Activated CD4-positive, CD25-positive, alpha-beta regulatory T cell treated with anti-CD3 and anti-CD28 coated beads, Interleukin-2, amount 50 U/mL, for 24 hours (primary cell): ENCODE measurements at regions not wholly inside any gene's neighbourhood (a gene's known extent, or its start where the extent isn't known, plus 50 kb on each side); places are given as distances from the start of the nearest gene placed in this dataset.

Source experiments
- ATAC-seq, 2 donors: fragments of 150-1000 bp; cut with Tn5 transposase; one replicate each; pipeline ENCODE4 v1.10.0; 2021; ENCODE audit warnings: mild to moderate bottlenecking in 1 of 2, moderate library complexity in 1 of 2

DNA sequence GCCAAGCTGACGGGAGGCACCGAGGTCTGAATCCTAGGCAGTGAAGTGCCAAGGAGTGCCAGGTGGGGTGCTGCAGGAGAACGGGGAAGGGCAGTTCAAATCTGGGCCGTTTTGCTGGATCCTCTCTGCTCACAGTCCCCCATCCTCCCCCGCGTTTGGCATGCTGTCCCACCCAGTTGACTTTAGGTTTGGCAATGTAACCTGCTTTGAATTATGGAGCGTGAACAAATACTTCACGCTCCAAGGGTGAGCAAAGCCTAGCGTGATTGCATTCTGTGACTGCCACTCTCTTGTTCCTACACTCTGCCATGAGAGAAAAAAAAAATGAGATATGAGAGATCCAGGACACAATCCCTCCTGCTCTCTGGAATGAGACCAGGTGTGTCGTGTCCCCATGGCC is 381.9 kb downstream of the ZNF516 start:
- ATAC-seq: no peak

DNA sequence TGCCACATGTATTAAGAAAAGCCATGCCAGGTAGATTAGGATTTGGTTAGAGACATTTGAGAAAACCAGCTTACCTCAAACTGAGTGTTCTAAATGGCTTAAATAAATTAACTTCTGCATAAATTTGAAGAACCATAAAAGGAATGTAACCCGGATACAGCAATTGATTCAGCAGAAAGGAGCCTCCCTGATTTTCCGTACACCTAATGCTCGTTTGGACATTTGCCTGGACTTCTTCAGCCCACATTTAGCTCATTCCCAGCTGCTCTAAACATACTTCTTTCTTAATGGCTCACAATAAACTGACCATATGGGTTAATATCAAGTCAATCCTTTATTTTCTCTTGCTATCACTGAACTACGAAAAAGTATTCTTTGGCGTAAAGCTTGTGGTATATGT is 392.4 kb downstream of the ZNF516 start:
- no peak for ATAC-seq

DNA sequence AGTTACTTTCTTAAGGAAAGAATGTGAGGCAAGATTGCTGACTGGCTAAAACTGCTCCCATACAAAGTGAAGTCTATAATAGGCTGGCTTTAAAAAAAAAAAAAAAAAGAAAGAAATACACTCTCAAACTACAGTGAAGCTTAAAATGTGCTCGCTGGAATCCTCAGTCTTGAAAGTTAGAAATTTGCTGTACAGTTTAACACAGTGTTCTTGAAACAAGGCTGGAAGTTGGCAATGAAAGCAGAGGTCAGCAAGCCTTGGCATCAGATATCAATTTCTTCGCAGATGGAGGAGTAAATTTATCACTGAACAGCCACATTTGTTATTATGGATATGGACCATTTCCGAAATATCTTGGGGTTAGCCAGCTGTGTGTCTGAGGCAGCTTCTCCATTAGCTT is 392.9 kb downstream of the ZNF516 start:
- no peak for ATAC-seq

DNA sequence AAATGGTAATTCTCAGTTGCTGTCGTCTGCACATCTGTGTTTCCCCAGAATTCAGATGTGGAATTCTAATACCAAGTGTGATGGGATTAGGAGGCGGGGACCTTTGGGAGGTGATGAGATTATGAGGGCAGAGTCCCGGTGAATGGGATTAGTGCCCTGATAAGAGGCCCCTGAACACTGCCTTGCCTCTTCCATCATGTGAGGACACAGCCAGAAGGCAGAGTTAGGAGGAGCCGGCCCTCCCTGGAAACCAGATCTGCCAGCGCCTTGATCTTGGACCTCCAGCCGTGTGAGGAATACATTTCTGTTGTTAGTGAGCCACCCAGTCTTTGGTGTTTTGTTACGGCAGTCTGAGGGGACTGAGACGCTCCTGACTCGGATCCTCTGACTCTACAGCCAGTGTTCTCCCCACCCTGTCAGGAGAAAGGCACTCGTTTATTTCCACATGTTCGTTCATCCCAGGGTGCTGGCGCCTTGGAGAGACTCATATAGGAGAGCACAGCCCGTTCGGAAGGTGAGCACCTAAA is 395.0 kb downstream of the ZNF516 start:
- ATAC-seq: no peak

DNA sequence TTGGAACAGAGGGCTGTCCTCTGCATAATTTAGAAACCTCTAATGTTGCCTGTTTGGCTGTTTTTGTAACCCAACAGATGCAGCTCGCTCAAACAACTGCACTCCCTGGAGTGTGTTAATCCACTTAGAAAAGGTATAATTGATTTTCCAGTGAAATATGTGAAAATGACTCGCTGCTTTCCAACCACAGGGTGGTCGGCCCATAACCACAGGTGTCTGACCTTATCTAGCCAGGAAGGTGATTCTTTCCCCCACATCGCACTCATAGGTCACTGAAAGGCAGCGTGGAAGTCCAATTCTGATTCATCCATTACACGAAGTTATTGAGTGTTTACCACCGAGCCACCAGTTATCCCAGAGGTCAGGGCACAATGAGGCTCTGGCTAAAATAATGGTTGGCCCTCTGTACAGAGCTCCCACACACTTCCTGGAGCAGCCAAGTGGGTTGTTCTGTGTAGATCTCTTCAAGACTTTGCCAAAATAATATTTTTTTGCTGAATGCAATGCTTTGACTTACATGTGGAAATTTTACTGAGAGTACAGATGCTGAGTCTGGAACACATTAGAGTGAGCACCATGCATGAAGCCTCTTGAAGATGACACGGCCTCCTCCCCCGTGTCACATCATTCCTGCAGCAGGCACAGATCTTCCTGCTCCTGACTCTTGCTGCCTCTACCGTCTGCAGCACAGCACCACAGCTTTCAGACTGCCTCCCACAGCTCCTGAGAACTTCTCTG is 396.2 kb downstream of the ZNF516 start:
- no peak for ATAC-seq

DNA sequence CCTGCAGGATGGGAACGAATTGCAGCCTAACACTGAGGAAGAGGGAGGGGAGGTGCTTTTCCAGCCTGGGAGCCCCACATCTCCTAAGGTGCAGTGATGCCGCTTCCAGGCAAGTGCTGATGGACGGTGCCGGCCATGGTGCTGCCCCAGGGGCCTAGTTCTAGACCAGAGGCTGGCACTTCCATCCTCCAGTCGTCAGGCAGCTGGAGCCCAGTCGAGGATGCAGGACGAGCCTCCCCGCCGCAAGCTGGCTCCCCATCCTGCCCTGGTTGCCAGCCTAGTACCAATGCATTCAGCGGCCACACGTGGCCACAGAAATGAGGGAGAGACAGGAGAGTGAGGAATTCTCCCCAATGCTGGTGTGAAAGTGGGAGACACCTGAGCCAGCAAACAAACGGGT is 413.5 kb downstream of the ZNF516 start:
- no peak for ATAC-seq

DNA sequence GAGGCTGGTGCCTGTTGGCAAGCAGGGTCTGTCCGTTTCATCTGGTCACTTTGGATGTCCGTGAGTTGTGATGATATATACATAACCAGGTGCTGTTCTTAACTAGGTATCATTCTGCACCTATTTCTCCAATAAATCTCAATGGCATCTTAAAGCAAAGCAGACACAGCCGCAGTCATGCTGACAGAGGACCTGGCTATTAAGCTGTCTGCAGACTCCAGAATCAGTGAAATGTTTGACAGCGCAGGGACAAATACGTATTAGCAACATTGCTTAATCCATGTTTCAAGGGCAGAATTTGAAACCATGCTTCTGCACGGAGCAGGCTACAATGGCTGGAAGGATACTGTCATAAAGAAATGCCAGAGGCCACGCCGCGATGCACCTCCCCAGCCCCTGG is 414.6 kb downstream of the ZNF516 start:
- ATAC-seq: no peak

DNA sequence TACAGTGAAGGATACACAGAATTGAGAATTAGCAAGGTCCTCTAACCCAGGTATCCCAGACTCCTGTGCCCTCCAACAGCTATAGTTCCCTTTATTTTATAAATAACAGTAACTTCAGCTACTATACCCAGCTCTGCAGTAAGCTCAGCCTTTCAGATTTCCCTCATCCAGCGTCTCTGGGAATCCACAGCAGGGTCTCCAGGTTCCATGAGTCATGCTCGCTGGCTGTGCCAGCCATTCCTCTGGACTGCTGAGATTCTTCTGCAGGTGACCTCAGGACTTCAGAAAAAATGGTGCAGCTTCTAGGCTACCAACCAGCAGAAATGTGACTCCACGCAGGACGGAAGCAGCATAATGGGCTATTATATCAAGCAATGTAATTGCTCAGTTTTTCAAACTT is 419.3 kb downstream of the ZNF516 start:
- ATAC-seq: no peak

DNA sequence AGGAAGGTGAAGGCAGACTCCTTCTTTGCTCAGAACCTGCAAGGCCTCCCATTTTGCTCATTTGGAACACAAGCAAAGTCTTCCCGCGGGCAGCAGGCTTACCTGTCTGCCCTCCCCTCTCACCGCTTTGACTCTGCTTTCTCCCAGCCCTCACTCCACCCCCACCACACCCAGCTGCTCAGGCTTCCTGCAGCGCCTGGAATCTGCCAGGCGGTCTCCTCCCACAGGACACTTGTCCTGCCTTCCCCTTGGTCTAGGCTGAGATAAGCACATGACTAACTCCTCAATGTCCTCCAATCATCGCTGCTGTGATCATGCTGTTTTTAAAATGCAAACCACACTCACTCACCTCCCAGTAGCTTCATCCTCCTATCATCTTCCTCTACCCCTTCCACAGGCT is 430.0 kb downstream of the ZNF516 start:
- no peak for ATAC-seq

DNA sequence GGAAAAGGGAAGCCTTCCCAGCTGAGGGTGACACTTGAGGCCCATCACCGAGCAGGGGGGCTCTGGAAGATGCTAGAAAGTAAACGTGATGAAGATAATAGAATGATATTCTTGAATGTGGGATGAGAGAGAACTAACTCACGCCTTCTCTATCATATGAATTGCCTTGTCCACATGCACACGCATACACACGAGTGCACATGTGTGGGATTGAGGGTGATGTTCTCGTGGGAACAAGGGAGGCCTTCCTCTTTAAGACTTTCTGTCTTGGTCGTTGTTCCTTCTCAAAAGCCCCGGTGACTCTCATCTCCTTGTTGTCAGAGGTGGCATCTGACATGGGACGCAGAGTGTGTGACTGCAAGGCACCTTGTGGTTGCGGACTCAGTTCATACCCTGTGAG is 436.9 kb downstream of the ZNF516 start:
- ATAC-seq: no peak

DNA sequence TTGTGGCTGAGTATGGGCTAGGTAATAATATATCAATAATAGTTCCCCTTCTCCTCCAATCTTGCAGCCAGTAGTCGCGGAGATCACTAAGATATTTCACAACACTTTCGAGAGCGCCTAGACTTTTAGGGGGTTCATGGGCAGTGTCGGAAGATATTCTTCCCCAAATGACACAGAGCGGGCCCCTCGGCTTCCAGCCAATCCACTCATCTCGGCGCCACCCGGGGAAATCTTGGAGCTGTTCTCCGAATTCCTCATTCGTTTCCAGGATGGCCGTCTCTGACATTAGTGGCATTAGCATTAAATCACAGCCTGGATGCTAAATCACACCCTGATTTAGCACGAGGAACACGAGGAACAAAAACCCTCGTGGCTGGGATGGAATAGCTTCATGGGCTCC is 437.7 kb downstream of the ZNF516 start:
- no peak for ATAC-seq

DNA sequence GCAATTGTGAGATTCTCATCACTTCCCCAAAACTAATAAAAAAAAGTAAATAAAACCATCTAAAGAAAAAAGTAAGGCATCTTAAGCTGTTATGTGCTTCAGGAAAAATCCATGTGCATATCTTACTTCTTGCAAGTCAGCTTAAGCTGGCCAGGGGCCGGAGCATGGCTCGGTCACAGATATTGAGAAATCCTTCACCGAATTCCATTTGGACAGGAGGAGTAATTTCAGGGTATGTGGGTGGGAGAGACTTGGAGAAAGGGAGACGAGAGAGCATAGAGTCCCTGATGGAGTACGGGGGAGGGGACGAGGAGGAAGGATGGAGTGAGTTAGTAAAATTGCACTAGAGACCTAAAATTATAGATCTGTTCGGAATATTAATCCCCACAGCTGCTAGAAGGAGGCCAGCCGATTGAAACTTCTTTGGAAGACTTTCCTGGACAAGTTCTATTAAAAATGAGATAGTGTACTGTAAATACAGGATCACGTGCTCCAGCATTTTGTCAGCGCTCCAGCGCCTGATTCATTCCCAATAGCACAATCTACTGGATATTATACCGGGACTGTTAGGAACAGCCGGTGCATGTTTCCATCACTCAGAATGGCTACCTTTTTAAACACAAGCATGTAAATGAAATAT is 438.5 kb downstream of the ZNF516 start:
- ATAC-seq: no peak

DNA sequence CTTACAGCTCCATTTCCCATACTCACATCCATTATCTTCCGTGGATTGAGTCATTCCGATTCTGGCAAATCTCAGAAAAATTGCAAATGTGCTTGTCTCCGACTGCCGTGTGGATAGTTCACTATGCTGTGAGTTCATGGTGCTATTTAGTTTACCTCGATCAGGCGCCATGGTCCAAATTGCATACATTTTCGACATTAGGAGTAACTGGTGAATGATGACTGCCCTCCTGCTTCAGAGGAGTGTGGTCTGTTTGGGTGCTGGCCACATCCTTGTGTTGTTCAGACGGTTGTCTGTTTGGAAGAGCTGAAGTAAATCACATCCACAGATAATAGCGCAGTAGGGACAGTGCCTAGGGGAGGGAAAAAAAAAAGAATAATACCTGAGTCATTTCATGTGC is 439.5 kb downstream of the ZNF516 start:
- no peak for ATAC-seq

DNA sequence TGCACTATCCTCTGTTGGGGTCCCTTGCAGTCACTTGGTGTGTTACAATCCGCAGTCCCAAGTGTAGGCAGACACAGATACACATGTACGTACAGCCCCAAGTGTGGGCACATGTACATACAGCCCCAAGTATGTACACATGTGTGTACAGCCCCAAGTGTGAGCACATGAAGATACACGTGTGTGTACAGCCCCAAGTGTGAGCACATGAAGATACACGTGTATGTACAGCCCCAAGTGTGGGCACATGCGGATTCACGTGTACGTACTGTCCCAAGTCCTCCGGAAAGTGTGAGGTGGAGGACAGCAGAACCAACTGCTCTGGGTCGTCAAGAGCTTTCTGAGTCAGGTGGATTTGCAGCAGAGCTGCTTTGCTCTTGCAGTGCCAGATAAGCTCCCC is 440.0 kb downstream of the ZNF516 start:
- no peak for ATAC-seq

DNA sequence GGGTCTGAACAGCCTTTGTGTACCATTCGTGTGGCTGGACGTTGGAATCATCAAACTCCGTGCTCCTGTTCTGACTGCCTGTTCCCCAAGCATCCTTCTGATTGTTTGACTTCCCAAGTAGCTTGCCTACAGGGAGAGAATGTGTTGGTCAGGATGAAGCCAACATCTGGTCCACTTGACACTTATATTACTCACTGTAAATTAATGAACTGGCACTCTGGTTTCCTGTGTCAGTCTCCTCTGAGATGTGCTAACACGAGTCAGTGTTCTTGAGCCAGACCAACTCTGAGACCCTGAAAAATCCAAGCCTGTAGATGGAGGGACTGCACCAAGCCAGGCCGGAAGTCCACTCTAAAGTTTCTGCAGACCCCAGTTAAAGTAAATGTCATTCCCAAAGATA is 440.9 kb downstream of the ZNF516 start:
- no peak for ATAC-seq

DNA sequence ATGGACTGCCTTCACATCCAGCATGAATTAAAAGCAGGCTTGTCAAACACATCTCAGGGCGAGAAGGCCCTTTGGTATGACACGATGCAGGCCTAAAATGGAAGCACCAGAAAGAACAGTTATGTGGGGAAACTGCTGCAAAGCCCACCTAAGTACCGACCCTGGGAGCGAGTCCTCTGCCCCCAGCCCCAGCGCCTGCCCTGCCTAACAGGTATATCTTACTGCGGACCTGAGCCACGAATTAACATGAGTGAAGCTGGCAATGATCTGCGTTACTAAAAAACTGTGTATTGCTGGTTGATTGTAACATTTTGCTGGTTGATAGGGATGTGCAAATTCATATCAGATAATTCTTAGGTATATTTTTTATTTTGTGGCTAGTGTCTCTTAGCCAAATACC is 441.5 kb downstream of the ZNF516 start:
- ATAC-seq: no peak

DNA sequence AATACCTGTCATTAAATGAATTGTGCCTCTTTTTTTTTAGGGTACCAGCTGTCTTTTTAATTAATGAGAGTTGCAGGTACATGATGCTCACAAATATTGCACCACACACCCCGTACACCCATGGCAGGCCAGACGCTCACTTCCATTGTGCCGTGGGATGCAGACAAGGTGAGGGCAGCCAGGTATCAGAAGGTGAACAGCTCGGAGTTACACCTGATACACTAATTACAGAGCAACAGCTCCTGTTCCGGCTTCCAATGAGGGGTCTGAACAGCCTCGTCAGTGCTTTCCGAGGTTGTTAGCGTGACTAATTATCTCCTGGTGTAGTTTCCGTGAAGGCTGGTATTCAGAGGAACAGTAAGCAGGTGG is 442.8 kb downstream of the ZNF516 start:
- no peak for ATAC-seq

DNA sequence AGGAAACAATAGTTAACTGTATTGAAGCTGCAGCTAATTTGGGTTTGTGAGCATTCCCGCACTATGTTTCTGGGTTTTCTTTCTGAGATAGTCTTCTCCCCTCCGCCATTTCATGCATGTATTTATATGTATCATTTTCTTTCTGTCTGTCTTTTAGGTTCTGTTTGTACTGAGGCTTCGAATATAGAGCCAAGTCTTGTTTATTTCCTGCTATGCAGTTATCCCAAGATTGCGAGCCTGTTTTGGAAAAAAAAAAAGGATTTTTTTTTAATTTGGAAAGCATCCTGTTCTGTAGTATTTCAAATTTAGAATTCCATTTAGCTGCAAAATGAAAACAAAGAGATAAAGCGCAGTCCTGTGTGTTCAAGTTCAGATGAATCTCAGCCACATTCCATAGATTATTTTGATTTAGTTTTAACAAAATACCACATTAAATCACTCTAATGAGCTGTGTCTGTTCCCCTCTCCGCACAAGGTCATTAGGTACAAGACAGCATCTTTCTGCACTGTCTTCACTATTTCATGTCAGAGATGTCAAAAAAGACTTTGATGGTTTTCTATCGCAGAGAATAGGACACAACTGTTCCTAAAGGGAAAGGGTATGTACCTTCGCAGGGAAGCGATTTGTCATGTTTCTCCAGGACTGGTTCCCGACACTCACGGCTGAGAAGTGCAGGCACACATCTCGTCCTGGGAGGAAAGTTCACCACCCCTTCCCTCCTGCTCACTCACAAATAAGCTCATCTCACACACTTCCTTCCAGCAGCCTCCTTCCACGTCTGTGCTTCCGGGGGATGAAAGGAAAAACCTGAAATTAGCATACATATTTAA is 443.4 kb downstream of the ZNF516 start:
- ATAC-seq: no peak

DNA sequence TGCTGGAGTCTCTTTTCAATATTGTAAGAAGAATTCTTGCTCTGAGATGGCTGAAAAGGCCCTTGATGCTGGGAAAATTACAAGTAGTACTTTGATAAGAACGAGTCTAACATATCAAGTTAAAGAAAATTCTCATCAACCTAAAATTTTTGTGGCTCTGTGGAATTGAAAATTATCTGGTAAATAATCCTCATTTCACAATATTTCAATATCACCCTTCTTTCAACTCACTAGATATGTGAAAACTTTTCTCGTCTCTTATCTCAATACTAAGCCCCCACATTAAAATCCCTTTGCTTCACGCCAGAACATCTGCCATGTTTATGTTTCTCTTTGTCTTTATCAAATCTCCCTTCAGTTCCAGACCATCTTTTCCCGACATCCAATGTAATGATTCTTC is 448.8 kb downstream of the ZNF516 start:
- ATAC-seq: no peak

DNA sequence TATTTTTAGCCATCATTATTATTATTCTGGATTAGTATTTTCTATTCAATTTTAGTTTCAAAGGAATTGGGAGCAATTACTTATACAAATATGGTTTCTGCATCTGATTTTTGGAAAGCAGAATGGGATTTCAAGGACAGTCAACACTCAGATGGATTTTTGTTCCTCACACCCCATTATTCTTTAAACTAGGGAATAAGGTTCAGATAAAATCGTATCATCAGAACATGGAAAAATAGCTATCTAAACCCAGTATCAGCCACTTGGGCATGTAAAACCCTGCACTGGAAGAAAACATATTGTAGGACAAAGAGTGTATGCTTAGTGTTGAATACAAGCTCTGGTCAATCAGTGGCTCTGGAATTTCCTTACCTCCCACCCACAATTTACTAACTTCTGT is 452.5 kb downstream of the ZNF516 start:
- ATAC-seq: no peak

DNA sequence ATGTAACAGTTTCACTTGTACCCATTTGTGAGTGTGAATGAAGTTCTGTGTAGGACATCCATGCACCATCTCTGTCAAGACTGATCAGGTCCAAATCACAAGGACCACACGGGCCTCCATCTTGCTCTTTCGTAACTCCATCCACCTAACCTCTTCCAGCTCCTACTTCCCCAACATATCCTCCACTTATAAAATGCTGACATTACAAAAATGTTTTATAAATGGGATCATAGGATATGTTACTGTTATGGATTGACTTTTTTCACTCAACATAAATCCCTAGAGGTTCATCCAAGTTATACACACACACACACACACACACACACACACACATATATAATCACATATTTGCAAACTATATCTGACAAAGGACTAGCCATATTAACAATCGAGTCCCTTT is 476.8 kb downstream of the ZNF516 start:
- no peak for ATAC-seq

DNA sequence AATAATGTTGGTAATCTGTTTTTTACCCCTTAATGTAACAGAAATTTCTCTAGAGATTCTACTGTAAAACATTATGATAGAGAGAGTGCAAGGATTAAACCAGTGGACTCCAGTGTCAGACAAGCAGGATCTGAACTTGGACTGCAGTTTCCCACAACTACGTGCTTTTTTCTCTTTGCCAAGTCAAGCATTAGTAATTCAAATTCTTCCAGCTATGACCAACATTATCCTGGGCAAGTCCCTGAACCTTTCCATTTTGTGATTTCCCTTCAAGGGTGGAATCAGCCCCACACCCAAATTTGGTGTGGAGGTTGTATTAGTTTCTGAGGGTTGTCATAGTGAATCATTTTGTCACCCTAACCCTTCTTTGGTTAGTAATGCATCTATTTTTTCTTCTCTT is 482.0 kb downstream of the ZNF516 start:
- no peak for ATAC-seq

DNA sequence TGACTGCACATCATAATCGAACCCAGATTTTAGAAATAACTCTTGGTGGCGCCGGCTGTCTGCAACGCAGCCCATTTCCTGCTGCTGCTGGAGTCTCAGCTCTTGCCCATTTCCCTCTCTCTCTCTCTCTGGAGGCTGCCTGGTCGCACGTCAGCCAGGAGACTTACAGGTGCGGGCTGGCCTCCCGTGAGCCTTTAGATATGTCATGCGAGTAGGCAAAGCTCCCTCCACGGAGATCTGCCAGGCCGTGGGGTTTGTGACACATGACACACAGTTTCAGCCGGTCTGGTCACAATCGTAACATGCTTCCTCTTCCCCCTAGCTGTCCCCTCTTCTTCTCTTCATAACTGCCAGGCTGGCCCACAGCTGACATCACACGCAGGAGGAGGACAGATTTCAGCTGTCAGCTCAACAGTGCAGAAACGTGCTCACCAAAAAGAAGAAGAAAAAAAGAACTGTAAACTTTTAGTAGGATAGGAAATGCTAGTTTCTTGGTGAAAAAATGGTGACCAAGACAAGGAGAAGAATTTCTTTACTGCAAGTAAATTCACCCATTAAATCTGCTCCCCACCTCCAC is 489.3 kb downstream of the ZNF516 start:
- no peak for ATAC-seq
